ENCODE measurements at regions not wholly inside any gene's neighbourhood (a gene's known extent, or its start where the extent isn't known, plus 50 kb on each side); places are given as distances from the start of the nearest gene placed in this dataset.

- ChIA-PET CTCF (no interaction called here), POLR2A (no interaction called here)
- dilution Hi-C loops (cut with MboI; ENCODE audit: extremely low pct_ligation_motif_present, low sequenced_read_pairs) = no loop called here
- DNase-seq (ENCODE audit: low read depth, low spot score) = no peak
- H3K4me1 ChIP-seq (ENCODE audit: control insufficient read depth, extremely low read depth, insufficient read depth, low read length) = no peaks in the 10 kb centered on the region
- no peak overlapping the region for H2AFZ ChIP-seq (ENCODE audit: low read depth, low read length)
- H3K4me3 ChIP-seq (replicated peaks in 1 of 3; ENCODE audit: insufficient read depth in 1 of 3, low read depth in 1 of 3, low read length in 3 of 3) = no peak overlapping the region
- H3K36me3 ChIP-seq (ENCODE audit: control insufficient read depth in 2 of 2, extremely low read depth in 1 of 2, insufficient read depth in 2 of 2, low read length in 2 of 2) = no peaks in the 10 kb centered on the region
- FAIRE-seq = no peak
- TF ChIP-seq GATA2 (IDR thresholded peaks at IDR 0.05; ENCODE audit: insufficient read depth, insufficient read length, low read depth, low read length) = no peak
- no peak for TF ChIP-seq POLR2A (IDR thresholded peaks at IDR 0.05; ENCODE audit: low read depth, low read length)
- no peak for TF ChIP-seq MYC (IDR thresholded peaks at IDR 0.05; ENCODE audit: low read depth, low read length)
- no peak for TF ChIP-seq FOS (IDR thresholded peaks at IDR 0.05; ENCODE audit: borderline replicate concordance, insufficient read depth, low read length)
- TF ChIP-seq, protein P1, sequence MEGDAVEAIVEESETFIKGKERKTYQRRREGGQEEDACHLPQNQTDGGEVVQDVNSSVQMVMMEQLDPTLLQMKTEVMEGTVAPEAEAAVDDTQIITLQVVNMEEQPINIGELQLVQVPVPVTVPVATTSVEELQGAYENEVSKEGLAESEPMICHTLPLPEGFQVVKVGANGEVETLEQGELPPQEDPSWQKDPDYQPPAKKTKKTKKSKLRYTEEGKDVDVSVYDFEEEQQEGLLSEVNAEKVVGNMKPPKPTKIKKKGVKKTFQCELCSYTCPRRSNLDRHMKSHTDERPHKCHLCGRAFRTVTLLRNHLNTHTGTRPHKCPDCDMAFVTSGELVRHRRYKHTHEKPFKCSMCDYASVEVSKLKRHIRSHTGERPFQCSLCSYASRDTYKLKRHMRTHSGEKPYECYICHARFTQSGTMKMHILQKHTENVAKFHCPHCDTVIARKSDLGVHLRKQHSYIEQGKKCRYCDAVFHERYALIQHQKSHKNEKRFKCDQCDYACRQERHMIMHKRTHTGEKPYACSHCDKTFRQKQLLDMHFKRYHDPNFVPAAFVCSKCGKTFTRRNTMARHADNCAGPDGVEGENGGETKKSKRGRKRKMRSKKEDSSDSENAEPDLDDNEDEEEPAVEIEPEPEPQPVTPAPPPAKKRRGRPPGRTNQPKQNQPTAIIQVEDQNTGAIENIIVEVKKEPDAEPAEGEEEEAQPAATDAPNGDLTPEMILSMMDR (IDR thresholded peaks at IDR 0.05; ENCODE audit: extremely low read depth in 1 of 2, insufficient read depth in 1 of 2, low read depth in 1 of 2, low read length in 2 of 2) = no peak
- TF ChIP-seq MAX (IDR thresholded peaks at IDR 0.05; ENCODE audit: insufficient read depth, insufficient read length) = no peak
- no peak for TF ChIP-seq EZH2 (IDR thresholded peaks at IDR 0.05; ENCODE audit: borderline replicate concordance, low read depth, low read length, severe bottlenecking)
- no peak for TF ChIP-seq POLR2AphosphoS5 (IDR thresholded peaks at IDR 0.05; ENCODE audit: insufficient read depth, low read depth, low read length)
- no peak overlapping the region for H3K27ac ChIP-seq (ENCODE audit: insufficient read depth, low read depth, low read length)
- no peak overlapping the region for H3K4me2 ChIP-seq (ENCODE audit: insufficient read depth, low read length)
- BruUV-seq (replicated peaks) = no TSS peak
- no peaks in the 10 kb centered on the region for H4K20me1 ChIP-seq (replicated peaks; ENCODE audit: control insufficient read depth, extremely low read depth, insufficient read depth, low read length)
- intact Hi-C loops (cut with micrococcal nuclease) = no loop called here
- H3K9ac ChIP-seq (replicated peaks; ENCODE audit: extremely low read depth, insufficient read depth, low read length) = no peak overlapping the region
- H3K9me3 ChIP-seq (replicated peaks; ENCODE audit: control insufficient read depth, insufficient read depth, low read length) = no peaks in the 10 kb centered on the region
- no peaks in the 10 kb centered on the region for H3K79me2 ChIP-seq (ENCODE audit: control insufficient read depth, insufficient read depth, low read length)
- H3K9me1 ChIP-seq (replicated peaks; ENCODE audit: control insufficient read depth, extremely low read depth, insufficient read depth, low read length) = no peaks in the 10 kb centered on the region
- peaks cover 0 to 2% of the 10 kb centered on the region in 2 experiments for H3K27me3 ChIP-seq (ENCODE audit: control insufficient read depth in 2 of 2, insufficient read depth in 2 of 2, low read length in 2 of 2)
Measured at GRCh38 chr4:17286752-17287460, 225.0 kb downstream of the QDPR start.
